Upper lobe of left lung (tissue), 6 donors: ENCODE measurements at regions not wholly inside any gene's neighbourhood (a gene's known extent, or its start where the extent isn't known, plus 50 kb on each side); places are given as distances from the start of the nearest gene placed in this dataset.

ENCODE experiments used
- ATAC-seq, 2 donors: fragments of 200-7000 bp; cut with Tn5 transposase; one replicate each; pipeline ENCODE4 v1.9.1; 2022; ENCODE audit warnings: mild to moderate bottlenecking in 2 of 2, moderate library complexity in 2 of 2; ENCODE audit not compliant: low FRiP score in 2 of 2
- DNase-seq, 2 donors: peaks; one replicate each; pipeline ENCODE4 v3.0.0-alpha.2; 2019 to 2020
- H3K27ac ChIP-seq, 4 donors: fragments of 200-600 bp; sonication (generic); one replicate each; pipeline ENCODE4 v1.5.1; 2016 to 2019
- H3K27me3 ChIP-seq, 4 donors: fragments of 200-600 bp; sonication (generic); one replicate each; pipeline ENCODE4 v1.5.1; 2017 to 2019
- H3K36me3 ChIP-seq, 4 donors: fragments of 200-600 bp; sonication (generic); one replicate each; pipeline ENCODE4 v1.5.1; 2016 to 2019
- H3K4me1 ChIP-seq, 4 donors: fragments of 200-600 bp; sonication (generic); one replicate each; pipeline ENCODE4 v1.5.1; 2018 to 2019
- H3K4me3 ChIP-seq, 4 donors: fragments of 200-600 bp; sonication (generic); one replicate each; pipeline ENCODE4 v1.5.1; 2017 to 2019; ENCODE audit warnings: mild to moderate bottlenecking in 2 of 4, moderate library complexity in 1 of 4
- H3K9me3 ChIP-seq, 4 donors: fragments of 200-600 bp; sonication (generic); one replicate each; pipeline ENCODE4 v1.5.1; 2018 to 2019
- EP300 ChIP-seq, 4 donors: sonication (generic); formaldehyde crosslinking; IDR thresholded peaks; one replicate each; pipeline ENCODE4 v1.5.1; 2017; ENCODE audit warnings: antibody characterized with exemption in 4 of 4, control low read depth in 2 of 4
- POLR2A ChIP-seq, 4 donors: fragments of 450-650 bp; IDR thresholded peaks; one replicate each; pipeline ENCODE4 v1.5.1; 2016 to 2017; ENCODE audit warnings: antibody characterized with exemption in 4 of 4, mild to moderate bottlenecking in 2 of 4
- POLR2AphosphoS5 ChIP-seq, 2 donors: sonication (generic); formaldehyde crosslinking; IDR thresholded peaks; one replicate each; pipeline ENCODE4 v1.5.1; 2017; ENCODE audit warnings: antibody characterized with exemption in 2 of 2
- WGBS, 2 donors: methylation state at CpG; one replicate each; pipeline ENCODE4 v1.1.5; 2017 to 2018; 5-methylcytosine and 5-hydroxymethylcytosine counted together
- TF ChIP-seq, protein P1 (sequence below), 6 experiments: fragments of 450-650 bp in 4 of 6; fragments of 200-600 bp in 2 of 6; sonication (generic) in 2 of 6; IDR thresholded peaks; one replicate each; pipeline ENCODE4 v1.5.1; 2016 to 2019; ENCODE audit warnings: antibody characterized with exemption in 6 of 6
- donor health status: DM: no; HTN: no; CAD: no; lungs with moderate emphysema.
- donor health status: DM: no; HTN: yes; CAD: no; lungs with severe emphysema.

DNA sequence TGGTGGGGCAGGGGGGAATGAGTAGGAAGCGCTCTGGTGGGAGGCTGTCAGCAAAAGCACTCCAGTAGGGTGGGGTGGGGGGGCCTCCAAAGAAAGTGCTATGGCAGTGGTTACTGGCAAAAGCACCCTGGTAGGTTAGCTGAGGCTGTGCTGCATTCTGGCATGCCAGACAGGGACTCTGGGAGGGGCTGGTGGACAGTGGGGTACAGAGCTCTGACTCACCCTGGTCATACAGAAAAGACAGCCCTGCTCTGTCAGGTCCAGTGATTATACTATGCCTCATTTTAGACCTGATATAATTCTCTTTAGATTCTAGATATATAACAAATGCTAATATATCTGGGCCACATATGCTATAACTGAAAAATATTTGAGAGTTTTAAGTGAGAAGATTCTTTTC, 82.8 kb upstream of the CPNE4 start:
- DNase-seq (no peak), ATAC-seq (no peak)
- WGBS, 2 donors, result 86 to 95% methylated on average over 1 of the region's 1 CpG

DNA sequence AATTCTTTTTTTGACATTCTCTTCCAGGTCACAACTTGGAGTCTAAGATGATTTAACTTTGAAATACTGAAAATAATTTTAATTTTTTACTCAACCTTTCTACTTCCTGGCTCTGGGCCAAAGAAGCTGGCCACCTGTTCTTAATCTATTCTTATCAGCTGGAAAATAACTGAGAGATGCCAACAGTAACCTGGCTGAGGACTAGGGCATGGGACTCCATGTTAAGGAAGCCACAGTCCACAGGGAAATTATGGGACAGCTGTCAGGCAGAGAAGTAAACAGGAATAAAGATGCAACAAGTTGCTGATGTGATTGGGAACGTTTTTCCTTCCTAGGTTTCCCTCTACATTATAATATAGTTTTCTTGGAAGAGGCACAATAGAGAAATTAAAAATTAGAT, 84.7 kb upstream of the CPNE4 start:
- ATAC-seq (no peak), DNase-seq (no peak)
- TF ChIP-seq, protein P1, sequence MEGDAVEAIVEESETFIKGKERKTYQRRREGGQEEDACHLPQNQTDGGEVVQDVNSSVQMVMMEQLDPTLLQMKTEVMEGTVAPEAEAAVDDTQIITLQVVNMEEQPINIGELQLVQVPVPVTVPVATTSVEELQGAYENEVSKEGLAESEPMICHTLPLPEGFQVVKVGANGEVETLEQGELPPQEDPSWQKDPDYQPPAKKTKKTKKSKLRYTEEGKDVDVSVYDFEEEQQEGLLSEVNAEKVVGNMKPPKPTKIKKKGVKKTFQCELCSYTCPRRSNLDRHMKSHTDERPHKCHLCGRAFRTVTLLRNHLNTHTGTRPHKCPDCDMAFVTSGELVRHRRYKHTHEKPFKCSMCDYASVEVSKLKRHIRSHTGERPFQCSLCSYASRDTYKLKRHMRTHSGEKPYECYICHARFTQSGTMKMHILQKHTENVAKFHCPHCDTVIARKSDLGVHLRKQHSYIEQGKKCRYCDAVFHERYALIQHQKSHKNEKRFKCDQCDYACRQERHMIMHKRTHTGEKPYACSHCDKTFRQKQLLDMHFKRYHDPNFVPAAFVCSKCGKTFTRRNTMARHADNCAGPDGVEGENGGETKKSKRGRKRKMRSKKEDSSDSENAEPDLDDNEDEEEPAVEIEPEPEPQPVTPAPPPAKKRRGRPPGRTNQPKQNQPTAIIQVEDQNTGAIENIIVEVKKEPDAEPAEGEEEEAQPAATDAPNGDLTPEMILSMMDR (IDR thresholded peaks at IDR 0.05), result no peak
- TF ChIP-seq POLR2A (IDR thresholded peaks at IDR 0.05) (no peak), POLR2AphosphoS5 (IDR thresholded peaks at IDR 0.05) (no peak)
- H3K4me1 ChIP-seq, result no peaks in the 10 kb centered on the region
- no peaks in the 10 kb centered on the region for H3K27me3 ChIP-seq
- H3K4me3 ChIP-seq, result no peak overlapping the region
- no peak overlapping the region for H3K27ac ChIP-seq
- no peaks in the 10 kb centered on the region for H3K9me3 ChIP-seq
- WGBS, 2 donors, result 39 to 47% methylated on average over 1 of the region's 1 CpG
- no peaks in the 10 kb centered on the region for H3K36me3 ChIP-seq

More for the DNA sequence above, 82.8 kb upstream of the CPNE4 start:
- Histone ChIP-seq H3K4me3 (no peak overlapping the region), H3K27me3 (no peaks in the 10 kb centered on the region), H3K4me1 (no peaks in the 10 kb centered on the region), H3K27ac (no peak overlapping the region), H3K9me3 (no peaks in the 10 kb centered on the region), H3K36me3 (no peaks in the 10 kb centered on the region)
- TF ChIP-seq, protein P1 (IDR thresholded peaks at IDR 0.05), result no peak
- TF ChIP-seq POLR2AphosphoS5 (IDR thresholded peaks at IDR 0.05) (no peak), POLR2A (IDR thresholded peaks at IDR 0.05) (no peak), EP300 (IDR thresholded peaks at IDR 0.05) (no peak)

DNA sequence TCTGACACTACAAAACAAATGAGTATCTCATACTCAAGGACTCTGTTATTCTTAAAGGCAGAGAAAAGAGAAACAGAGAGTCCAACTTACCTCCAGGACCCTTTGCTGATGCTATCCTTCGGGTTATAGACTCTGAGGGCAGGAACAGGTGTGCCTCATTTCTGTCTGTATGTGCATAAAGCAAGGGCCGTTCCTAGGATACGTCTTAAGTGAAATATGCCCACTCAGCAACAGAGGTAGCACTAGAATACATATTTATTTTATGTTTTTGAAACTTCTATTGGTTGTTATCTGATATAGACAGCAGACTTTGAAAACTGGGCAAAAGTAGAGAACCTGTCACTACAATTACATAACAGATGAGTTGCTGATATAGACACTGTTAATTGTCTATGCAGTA, 89.3 kb upstream of the CPNE4 start:
- no peak overlapping the region for H3K4me3 ChIP-seq
- no peaks in the 10 kb centered on the region for H3K27me3 ChIP-seq
- H3K9me3 ChIP-seq, result no peaks in the 10 kb centered on the region
- H3K36me3 ChIP-seq, result no peaks in the 10 kb centered on the region
- no peak for ATAC-seq
- DNase-seq, result no peak
- TF ChIP-seq EP300 (IDR thresholded peaks at IDR 0.05) (no peak), POLR2AphosphoS5 (IDR thresholded peaks at IDR 0.05) (no peak)
- TF ChIP-seq, protein P1 (IDR thresholded peaks at IDR 0.05), result no peak
- no peak overlapping the region for H3K27ac ChIP-seq
- WGBS, 2 donors, result 63 to 69% methylated on average over 3 of the region's 3 CpGs
- no peaks in the 10 kb centered on the region for H3K4me1 ChIP-seq

DNA sequence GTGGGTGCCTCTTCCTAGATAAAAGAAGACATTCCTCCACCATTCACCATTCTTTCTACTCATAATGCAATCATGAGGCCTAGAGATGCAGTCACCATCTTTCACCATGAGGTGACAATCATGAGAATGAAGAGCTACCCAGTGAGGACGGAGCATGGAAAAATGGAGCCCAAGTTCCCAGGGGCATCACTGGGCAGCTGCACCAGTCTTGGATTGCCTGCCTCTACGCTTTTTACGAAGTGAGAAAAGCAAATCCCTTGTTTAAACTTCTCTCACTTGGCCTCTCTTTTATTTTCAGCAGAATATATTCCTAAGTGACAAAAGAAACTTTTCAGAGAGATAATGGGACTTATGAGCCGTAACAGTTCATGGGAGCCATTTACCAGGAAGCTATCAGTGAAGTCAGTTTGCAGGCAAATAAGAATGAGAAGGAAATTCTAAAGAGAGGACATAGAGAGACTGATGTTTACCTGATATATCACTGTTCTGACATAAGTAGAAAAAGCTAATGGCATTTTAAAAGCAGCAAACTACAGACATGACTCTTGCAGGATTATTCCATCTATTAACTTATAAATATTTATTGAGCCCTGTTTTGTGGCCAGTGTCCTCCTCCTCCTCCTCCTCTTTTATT, 90.0 kb upstream of the CPNE4 start:
- WGBS, 2 donors, result 80 to 88% methylated on average over 4 of the region's 4 CpGs

More for the DNA sequence above, 90.0 kb upstream of the CPNE4 start:
- TF ChIP-seq EP300 (IDR thresholded peaks at IDR 0.05) (no peak), POLR2A (IDR thresholded peaks at IDR 0.05) (no peak), POLR2AphosphoS5 (IDR thresholded peaks at IDR 0.05) (no peak)
- TF ChIP-seq, protein P1 (IDR thresholded peaks at IDR 0.05), result no peak
- Histone ChIP-seq H3K27ac (no peak overlapping the region), H3K36me3 (no peaks in the 10 kb centered on the region), H3K27me3 (no peaks in the 10 kb centered on the region), H3K9me3 (no peaks in the 10 kb centered on the region), H3K4me1 (no peaks in the 10 kb centered on the region), H3K4me3 (no peak overlapping the region)
- ATAC-seq (no peak), DNase-seq (no peak)
